ENCODE measurements at regions not wholly inside any gene's neighbourhood (a gene's known extent, or its start where the extent isn't known, plus 50 kb on each side); places are given as distances from the start of the nearest gene placed in this dataset.

DNA sequence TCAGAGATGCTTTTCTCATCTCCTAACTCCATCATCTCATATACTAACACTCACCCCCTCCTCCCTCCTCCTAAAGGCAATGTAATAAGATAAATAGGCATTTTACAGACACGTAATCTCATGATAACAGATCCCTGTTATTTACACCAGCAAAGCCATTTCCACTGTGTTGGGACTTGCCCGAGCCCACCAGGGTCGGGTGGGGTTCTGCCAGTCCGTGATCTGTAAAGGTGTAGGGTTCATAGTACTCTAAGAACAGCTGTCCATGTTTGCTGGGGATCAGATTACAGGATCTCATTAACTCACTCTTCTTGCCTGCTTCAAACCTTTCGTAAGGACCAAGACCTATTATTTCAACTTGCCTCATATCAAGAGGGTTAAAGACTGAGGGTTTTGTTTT, 172.4 kb downstream of the FZD1 start:
- TF ChIP-seq, protein P1, sequence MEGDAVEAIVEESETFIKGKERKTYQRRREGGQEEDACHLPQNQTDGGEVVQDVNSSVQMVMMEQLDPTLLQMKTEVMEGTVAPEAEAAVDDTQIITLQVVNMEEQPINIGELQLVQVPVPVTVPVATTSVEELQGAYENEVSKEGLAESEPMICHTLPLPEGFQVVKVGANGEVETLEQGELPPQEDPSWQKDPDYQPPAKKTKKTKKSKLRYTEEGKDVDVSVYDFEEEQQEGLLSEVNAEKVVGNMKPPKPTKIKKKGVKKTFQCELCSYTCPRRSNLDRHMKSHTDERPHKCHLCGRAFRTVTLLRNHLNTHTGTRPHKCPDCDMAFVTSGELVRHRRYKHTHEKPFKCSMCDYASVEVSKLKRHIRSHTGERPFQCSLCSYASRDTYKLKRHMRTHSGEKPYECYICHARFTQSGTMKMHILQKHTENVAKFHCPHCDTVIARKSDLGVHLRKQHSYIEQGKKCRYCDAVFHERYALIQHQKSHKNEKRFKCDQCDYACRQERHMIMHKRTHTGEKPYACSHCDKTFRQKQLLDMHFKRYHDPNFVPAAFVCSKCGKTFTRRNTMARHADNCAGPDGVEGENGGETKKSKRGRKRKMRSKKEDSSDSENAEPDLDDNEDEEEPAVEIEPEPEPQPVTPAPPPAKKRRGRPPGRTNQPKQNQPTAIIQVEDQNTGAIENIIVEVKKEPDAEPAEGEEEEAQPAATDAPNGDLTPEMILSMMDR (IDR thresholded peaks at IDR 0.05), result no peak
- TF ChIP-seq POLR2A (IDR thresholded peaks at IDR 0.05), result no peak
- TF ChIP-seq POLR2AphosphoS5 (IDR thresholded peaks at IDR 0.05), result no peak
